Endothelial cell of umbilical vein (primary cell): ENCODE measurements at regions not wholly inside any gene's neighbourhood (a gene's known extent, or its start where the extent isn't known, plus 50 kb on each side); places are given as distances from the start of the nearest gene placed in this dataset.

ENCODE experiments used
- BruUV-seq: library from RNA; stranded (reverse); fragments of 400-500 nt; replicated peaks from 2 replicates; lab custom pipeline; 2021; lab: Mats Ljungman, UMichigan
- CTCF ChIA-PET: fragments of 300-600, 350-600 bp; sonication (Branson Sonifier 250); formaldehyde crosslinking; loops from one replicate; lab custom pipeline; 2021; ENCODE audit warnings: antibody characterized with exemption, inconsistent platforms; lab: Charles Lee
- POLR2A ChIA-PET: fragments of 300-600, 350-600 bp; sonication (Branson Sonifier 250); formaldehyde crosslinking; loops from one replicate; lab custom pipeline; 2021; ENCODE audit warnings: antibody characterized with exemption, inconsistent platforms; lab: Charles Lee
- DNase-seq: peaks from one replicate; pipeline ENCODE4 v3.0.0-alpha.2; 2011; ENCODE audit warnings: low read depth, low spot score
- FAIRE-seq: peaks from 2 replicates; lab custom pipeline; 2011; peaks lifted over from hg19 to GRCh38; lab: Jason Lieb, UNC
- H2AFZ ChIP-seq: 2 replicates; pipeline ENCODE4 v1.6.0; 2012; ENCODE audit warnings: low read depth, low read length, control low read depth, inconsistent platforms
- H3K27ac ChIP-seq: 2 replicates; pipeline ENCODE4 v1.5.1; 2011; ENCODE audit warnings: low read depth, mild to moderate bottlenecking, control low read depth, low read length, moderate library complexity; ENCODE audit not compliant: insufficient read depth
- H3K27me3 ChIP-seq, 2 experiments: 2 replicates each; pipeline versions ENCODE4 v1.6.0 to v1.6.1; 2011; ENCODE audit warnings: low read length in 2 of 2, mixed read lengths in 1 of 2; ENCODE audit not compliant: control insufficient read depth in 2 of 2, insufficient read depth in 2 of 2
- H3K36me3 ChIP-seq, 2 experiments: 2 replicates in 1 of 2; 3 replicates in 1 of 2; pipeline ENCODE4 v1.5.1; 2011; ENCODE audit warnings: low read length in 2 of 2, mild to moderate bottlenecking in 1 of 2, moderate library complexity in 1 of 2; ENCODE audit not compliant: control insufficient read depth in 2 of 2, insufficient read depth in 2 of 2; ENCODE audit errors: extremely low read depth in 1 of 2
- H3K4me1 ChIP-seq: 3 replicates; pipeline ENCODE4 v1.5.1; 2011; ENCODE audit warnings: mild to moderate bottlenecking, low read length; ENCODE audit not compliant: control insufficient read depth, insufficient read depth; ENCODE audit errors: extremely low read depth
- H3K4me2 ChIP-seq: 2 replicates; pipeline ENCODE4 v1.6.1; 2011; ENCODE audit warnings: low read length, control low read depth, mixed read lengths; ENCODE audit not compliant: insufficient read depth
- H3K4me3 ChIP-seq, 3 experiments: fragments of 200-600 bp in 1 of 3; sonication (generic), shearing (Covaris generic) in 1 of 3; replicated peaks in 1 of 3; 2 replicates each; pipeline ENCODE4 v1.5.1; 2011 to 2016; ENCODE audit warnings: control low read depth in 3 of 3, low read length in 3 of 3, mild to moderate bottlenecking in 2 of 3, inconsistent platforms in 1 of 3, low read depth in 1 of 3, moderate library complexity in 1 of 3; ENCODE audit not compliant: insufficient read depth in 1 of 3
- H3K79me2 ChIP-seq: 2 replicates; pipeline ENCODE4 v1.6.0; 2012; ENCODE audit warnings: low read length, inconsistent platforms; ENCODE audit not compliant: control insufficient read depth, insufficient read depth
- H3K9ac ChIP-seq: replicated peaks from 2 replicates; pipeline ENCODE3; 2011; ENCODE audit warnings: low read length, control low read depth; ENCODE audit not compliant: insufficient read depth; ENCODE audit errors: extremely low read depth
- H3K9me1 ChIP-seq: replicated peaks from 3 replicates; pipeline ENCODE4 v1.6.0; 2011; ENCODE audit warnings: mild to moderate bottlenecking, low read length; ENCODE audit not compliant: control insufficient read depth, insufficient read depth; ENCODE audit errors: extremely low read depth
- H3K9me3 ChIP-seq: replicated peaks from 2 replicates; pipeline ENCODE4 v1.5.1; 2012; ENCODE audit warnings: low read length, inconsistent platforms; ENCODE audit not compliant: control insufficient read depth, insufficient read depth
- H4K20me1 ChIP-seq: replicated peaks from 2 replicates; pipeline ENCODE3; 2011; ENCODE audit warnings: mild to moderate bottlenecking, low read length; ENCODE audit not compliant: control insufficient read depth, insufficient read depth; ENCODE audit errors: extremely low read depth
- EZH2 ChIP-seq: IDR thresholded peaks from 2 replicates; pipeline ENCODE4 v1.6.1; 2012; ENCODE audit warnings: borderline replicate concordance, low read depth, mild to moderate bottlenecking, moderate library complexity, low read length, inconsistent platforms; ENCODE audit not compliant: severe bottlenecking
- FOS ChIP-seq: IDR thresholded peaks from 2 replicates; pipeline ENCODE4 v1.6.1; 2011; ENCODE audit warnings: mild to moderate bottlenecking, low read length, moderate library complexity, borderline replicate concordance; ENCODE audit not compliant: insufficient read depth
- GATA2 ChIP-seq: IDR thresholded peaks from 2 replicates; pipeline ENCODE4 v1.7.0; 2011; ENCODE audit warnings: low read depth, mild to moderate bottlenecking, moderate library complexity, mixed read lengths, low read length; ENCODE audit not compliant: insufficient read length, insufficient read depth
- JUN ChIP-seq: IDR thresholded peaks from 2 replicates; pipeline ENCODE4 v1.6.1; 2011; ENCODE audit warnings: borderline replicate concordance, low read depth; ENCODE audit not compliant: insufficient read length, insufficient read depth
- MYC ChIP-seq: IDR thresholded peaks from one replicate; pipeline ENCODE4 v1.6.1; 2011; ENCODE audit warnings: mild to moderate bottlenecking, low read depth, low read length
- POLR2A ChIP-seq: IDR thresholded peaks from 2 replicates; pipeline ENCODE4 v1.6.1; 2012; ENCODE audit warnings: low read depth, mild to moderate bottlenecking, control low read depth, low read length
- POLR2AphosphoS5 ChIP-seq: IDR thresholded peaks from 2 replicates; pipeline ENCODE4 v1.6.1; 2012; ENCODE audit warnings: low read depth, mild to moderate bottlenecking, control low read depth, low read length, moderate library complexity; ENCODE audit not compliant: insufficient read depth
- dilution Hi-C: fragments of 300-500 bp; cut with MboI; formaldehyde crosslinking; loops from one replicate; pipeline ENCODE4 v1.15.0; 2019; ENCODE audit warnings: low sequenced_read_pairs; ENCODE audit not compliant: extremely low pct_ligation_motif_present
- intact Hi-C: fragments of 100-400 bp; cut with micrococcal nuclease; formaldehyde crosslinking; loops from one replicate; pipeline ENCODE4 v1.10.0; 2022
- TF ChIP-seq, protein P1 (sequence below): IDR thresholded peaks from 2 replicates; pipeline ENCODE4 v1.6.1; 2011; ENCODE audit not compliant: insufficient read depth, insufficient read length
- TF ChIP-seq, protein P2 (sequence below), 2 donors: IDR thresholded peaks; 1 replicate in 1 of 2; 2 replicates in 1 of 2; pipeline ENCODE4 v1.5.1; 2011; ENCODE audit warnings: low read length in 2 of 2, mild to moderate bottlenecking in 2 of 2, moderate library complexity in 2 of 2, control low read depth in 1 of 2, inconsistent platforms in 1 of 2, low read depth in 1 of 2; ENCODE audit not compliant: insufficient read depth in 1 of 2; ENCODE audit errors: extremely low read depth in 1 of 2

DNA sequence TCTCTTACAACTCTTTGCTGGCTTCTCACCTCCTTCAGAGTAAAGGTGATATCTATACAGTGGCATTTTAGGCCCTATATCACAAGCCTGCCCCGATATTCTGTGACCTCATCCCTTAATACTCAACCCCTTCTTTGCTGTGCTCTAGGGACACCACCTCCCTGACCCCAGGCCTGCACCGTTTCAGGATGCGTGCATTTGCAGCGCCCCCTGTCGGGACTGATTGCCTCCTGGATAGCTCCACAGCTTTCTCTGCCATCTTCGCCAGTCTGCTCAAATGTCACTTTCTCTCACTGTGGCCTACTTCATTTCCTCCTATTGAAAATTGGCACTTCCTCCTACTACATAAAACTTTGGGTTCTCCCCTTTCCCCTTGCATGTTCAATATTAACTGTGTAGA, 289.6 kb downstream of the SOCS6 start:
- no peak for FAIRE-seq
- Histone ChIP-seq H3K79me2 (no peaks in the 10 kb centered on the region), H3K4me2 (no peak overlapping the region), H3K27me3 (no peaks in the 10 kb centered on the region), H3K9me1 (no peaks in the 10 kb centered on the region), H3K4me1 (no peaks in the 10 kb centered on the region), H3K9ac (no peak overlapping the region), H3K27ac (no peak overlapping the region), H2AFZ (no peak overlapping the region), H3K4me3 (no peak overlapping the region), H3K9me3 (no peaks in the 10 kb centered on the region), H3K36me3 (no peaks in the 10 kb centered on the region), H4K20me1 (no peaks in the 10 kb centered on the region)
- no TSS peak for BruUV-seq
- ChIA-PET POLR2A (no interaction called here), CTCF (interaction anchor here (1.2 kb wide), 1 partner anchor 88 kb away, joined by 4 read pairs; no protein-coding TSS in a partner anchor)
- dilution Hi-C loops, result no loop called here
- TF ChIP-seq MYC (no peak), POLR2A (no peak), JUN (no peak), GATA2 (no peak), POLR2AphosphoS5 (no peak)
- TF ChIP-seq, protein P1, sequence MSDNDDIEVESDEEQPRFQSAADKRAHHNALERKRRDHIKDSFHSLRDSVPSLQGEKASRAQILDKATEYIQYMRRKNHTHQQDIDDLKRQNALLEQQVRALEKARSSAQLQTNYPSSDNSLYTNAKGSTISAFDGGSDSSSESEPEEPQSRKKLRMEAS, result no peak
- TF ChIP-seq, protein P2, sequence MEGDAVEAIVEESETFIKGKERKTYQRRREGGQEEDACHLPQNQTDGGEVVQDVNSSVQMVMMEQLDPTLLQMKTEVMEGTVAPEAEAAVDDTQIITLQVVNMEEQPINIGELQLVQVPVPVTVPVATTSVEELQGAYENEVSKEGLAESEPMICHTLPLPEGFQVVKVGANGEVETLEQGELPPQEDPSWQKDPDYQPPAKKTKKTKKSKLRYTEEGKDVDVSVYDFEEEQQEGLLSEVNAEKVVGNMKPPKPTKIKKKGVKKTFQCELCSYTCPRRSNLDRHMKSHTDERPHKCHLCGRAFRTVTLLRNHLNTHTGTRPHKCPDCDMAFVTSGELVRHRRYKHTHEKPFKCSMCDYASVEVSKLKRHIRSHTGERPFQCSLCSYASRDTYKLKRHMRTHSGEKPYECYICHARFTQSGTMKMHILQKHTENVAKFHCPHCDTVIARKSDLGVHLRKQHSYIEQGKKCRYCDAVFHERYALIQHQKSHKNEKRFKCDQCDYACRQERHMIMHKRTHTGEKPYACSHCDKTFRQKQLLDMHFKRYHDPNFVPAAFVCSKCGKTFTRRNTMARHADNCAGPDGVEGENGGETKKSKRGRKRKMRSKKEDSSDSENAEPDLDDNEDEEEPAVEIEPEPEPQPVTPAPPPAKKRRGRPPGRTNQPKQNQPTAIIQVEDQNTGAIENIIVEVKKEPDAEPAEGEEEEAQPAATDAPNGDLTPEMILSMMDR (IDR thresholded peaks at IDR 0.05; ENCODE audit: extremely low read depth in 1 of 2, insufficient read depth in 1 of 2, low read depth in 1 of 2, low read length in 2 of 2), result no peak
- intact Hi-C loops, result no loop called here
- DNase-seq, result no peak

DNA sequence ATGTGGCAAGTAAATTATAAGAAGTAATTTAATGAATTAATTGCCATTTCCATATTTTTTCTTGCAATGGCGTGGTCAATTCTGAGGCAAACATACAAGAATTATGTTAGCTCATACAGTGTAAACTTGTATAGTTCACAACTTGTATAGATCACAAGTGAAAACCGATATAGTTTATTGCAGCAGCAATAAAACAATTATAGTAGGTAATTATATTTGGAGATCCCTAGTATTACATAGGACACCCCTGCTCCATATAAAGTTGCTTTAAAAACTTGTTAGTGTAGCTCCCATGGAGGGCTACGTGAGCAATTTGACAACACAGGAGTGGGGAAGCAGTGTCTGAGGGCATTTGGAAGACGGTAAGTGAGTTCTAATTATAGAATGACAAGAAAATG, 288.2 kb downstream of the SOCS6 start:
- no peaks in the 10 kb centered on the region for H3K9me3 ChIP-seq
- H3K9ac ChIP-seq, result no peak overlapping the region
- no peak for FAIRE-seq
- no peak overlapping the region for H3K27ac ChIP-seq
- no peaks in the 10 kb centered on the region for H3K9me1 ChIP-seq
- BruUV-seq, result no TSS peak
- H3K79me2 ChIP-seq, result no peaks in the 10 kb centered on the region
- intact Hi-C loops (no loop called here), dilution Hi-C loops (no loop called here)
- no peak for DNase-seq
- no peak overlapping the region for H3K4me2 ChIP-seq
- H2AFZ ChIP-seq, result no peak overlapping the region
- no peaks in the 10 kb centered on the region for H3K4me1 ChIP-seq
- TF ChIP-seq MYC (no peak), POLR2AphosphoS5 (no peak), GATA2 (no peak), POLR2A (no peak), EZH2 (no peak), JUN (no peak), FOS (no peak)
- TF ChIP-seq, protein P2 (IDR thresholded peaks at IDR 0.05; ENCODE audit: extremely low read depth in 1 of 2, insufficient read depth in 1 of 2, low read depth in 1 of 2, low read length in 2 of 2), result no peak
- TF ChIP-seq, protein P1, result no peak
- CTCF ChIA-PET, result interaction anchor here (1.5 kb wide), 1 partner anchor 9 kb away, joined by 3 read pairs; no protein-coding TSS in a partner anchor
- no peaks in the 10 kb centered on the region for H4K20me1 ChIP-seq
- POLR2A ChIA-PET, result no interaction called here
- H3K4me3 ChIP-seq, result no peak overlapping the region
- H3K27me3 ChIP-seq, result no peaks in the 10 kb centered on the region
- H3K36me3 ChIP-seq, result no peaks in the 10 kb centered on the region
